GM19397 (cell line): ENCODE measurements at regions not wholly inside any gene's neighbourhood (a gene's known extent, or its start where the extent isn't known, plus 50 kb on each side); places are given as distances from the start of the nearest gene placed in this dataset.

Experiments used
- ATAC-seq: cut with Tn5 transposase; IDR thresholded peaks from one replicate; pipeline ENCODE4 v1.9.1; 2021; ENCODE audit warnings: mild to moderate bottlenecking, moderate library complexity; ENCODE audit not compliant: unreplicated experiment

DNA sequence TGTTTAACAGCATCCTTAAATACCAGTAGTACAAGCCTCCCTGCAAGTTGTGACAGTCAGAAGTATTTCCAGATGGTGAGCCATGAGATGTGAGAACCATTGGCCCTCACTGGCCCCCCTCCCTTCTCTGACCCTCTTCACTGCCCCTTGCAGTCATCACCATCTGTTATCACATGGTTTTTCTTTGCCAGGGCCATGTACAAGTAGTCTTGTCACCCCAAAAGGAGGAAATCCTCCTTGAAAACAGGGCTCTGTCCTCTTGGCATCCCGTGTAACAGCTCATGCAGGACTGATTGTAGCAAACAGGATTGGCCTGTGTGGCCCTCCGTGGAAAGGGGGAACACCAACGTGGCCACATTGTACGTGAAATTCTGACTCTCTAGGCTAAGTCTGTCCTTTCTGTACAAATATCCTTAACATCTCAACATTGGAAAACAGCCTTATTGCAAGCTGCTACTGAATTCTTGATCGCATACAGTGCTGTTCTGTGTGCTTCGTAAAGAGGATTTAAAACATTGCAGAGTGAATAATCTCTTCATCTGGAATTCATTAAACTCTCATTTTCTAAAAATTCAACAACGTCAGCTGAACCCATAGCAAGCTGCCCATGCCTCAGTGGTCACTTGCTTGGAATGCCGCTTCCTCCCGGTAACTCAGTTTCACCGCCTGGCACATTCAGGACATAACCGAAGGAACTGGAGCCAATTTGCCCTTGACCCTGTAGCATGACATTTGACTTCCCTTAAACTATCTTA is 171.7 kb downstream of the ATPSCKMT start:
- ATAC-seq: no peak

DNA sequence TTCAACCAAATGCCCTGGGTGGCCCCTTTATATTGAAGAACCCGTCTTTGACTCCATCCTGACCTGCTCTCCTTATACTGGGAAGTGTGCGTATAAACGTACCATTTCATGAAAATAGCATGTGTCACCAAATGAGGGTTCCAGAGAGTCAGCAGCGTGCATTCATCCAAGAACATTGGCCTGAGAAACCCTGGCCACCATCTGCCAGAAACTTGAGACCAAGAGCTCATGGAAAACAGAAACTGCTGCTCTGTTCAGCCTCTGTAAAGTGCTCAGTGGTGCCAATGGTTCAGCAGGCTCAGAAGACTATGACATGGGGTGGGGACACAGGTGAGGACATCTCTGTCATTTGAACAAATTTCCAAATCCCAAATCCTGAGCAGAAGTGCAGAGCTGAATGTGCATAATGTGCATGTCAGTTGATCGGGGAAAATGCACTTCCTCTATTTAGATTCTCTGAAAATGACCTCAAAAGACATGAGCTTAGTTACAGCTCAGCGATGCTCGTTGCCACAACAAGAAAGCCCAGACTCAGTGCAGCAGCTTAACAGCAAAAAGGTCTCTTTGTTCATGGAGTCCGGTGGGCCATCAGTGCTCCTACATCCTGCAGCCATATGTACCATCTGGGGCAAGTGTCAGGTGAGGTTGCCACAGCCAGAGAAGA is 176.1 kb downstream of the ATPSCKMT start:
- no peak for ATAC-seq

- no peak for ATAC-seq
These were observed 179.9 kb downstream of the ATPSCKMT start for GRCh38 chr5:10069637-10070313.

DNA sequence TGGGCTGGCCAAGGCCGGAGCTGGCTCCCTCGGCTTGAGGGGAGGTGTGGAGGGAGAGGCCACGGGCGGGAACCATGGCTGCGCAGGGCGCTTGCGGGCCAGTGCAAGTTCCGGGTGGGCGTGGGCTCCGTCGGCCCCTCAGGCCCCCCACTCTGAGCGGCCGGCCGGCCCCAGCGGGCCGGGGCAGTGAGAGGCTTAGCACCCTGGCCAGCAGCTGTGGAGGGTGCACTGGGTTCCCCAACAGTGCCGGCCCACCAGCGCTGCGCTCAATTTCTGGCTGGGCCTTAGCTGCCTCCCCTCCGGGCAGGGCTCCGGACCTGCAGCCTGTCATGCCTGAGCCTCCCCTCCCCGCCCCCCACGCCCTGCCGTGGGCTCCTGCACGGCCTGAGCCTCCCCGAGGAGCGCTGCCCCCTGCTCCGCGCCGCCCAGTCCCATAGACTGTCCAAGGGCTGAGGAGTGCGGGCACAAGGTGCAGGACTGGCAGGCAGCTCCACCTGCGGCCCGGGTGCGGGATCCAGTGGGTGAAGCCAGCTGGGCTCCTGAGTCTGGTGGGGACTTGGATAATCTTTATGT is 184.2 kb downstream of the ATPSCKMT start:
- no peak for ATAC-seq

DNA sequence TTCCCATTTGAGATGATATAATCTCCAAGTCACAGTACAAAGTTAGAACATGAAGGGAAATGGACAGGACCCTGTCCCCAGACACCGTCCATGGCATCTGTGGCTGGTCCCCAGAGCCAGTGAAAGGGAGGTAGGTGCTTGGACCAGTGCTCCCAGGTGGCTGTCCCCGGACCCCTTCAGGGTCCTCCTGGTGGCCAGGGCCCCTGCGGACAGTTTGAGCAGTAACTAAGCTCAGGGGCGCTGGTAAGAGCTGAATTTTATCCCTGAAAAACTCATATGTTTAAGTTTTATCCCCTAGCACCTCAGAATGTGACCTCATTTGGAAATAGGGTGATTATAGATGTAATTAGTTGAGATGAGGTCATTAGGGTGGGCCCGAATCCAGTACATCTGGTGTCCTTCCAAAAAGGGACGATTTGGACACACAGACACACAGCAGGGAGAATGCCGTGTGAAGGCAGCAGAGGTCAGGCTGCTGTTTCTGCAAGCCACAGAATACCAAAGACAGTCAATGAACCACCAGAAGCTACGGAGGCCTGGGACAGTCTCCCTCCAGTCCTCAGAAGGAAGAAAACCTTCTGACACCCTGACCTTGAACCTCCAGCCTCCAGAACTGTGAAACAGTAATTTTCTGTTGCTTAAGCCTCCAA is 185.0 kb downstream of the ATPSCKMT start:
- ATAC-seq: no peak

DNA sequence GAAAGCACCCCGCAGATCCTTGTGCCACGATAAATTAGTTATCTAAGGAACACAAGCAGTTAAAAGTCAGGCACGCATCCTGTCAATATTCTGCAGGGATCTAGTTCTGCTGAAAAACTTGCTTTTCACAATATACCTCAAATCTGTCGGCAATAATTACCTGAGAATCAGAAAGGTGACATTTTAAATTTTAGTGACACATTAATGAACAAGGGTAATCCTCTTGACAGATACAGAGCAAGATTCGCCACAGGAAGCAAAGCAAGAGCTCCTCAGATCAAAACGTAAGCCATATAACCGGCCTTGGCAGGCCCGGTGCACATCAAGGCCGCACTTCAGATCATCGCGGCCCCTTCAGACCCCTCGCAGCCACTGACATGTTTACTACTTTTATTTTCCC is 185.7 kb downstream of the ATPSCKMT start:
- no peak for ATAC-seq

GRCh38 chr5:10059980-10060379 is 189.7 kb downstream of the ATPSCKMT start:
- ATAC-seq: no peak

DNA sequence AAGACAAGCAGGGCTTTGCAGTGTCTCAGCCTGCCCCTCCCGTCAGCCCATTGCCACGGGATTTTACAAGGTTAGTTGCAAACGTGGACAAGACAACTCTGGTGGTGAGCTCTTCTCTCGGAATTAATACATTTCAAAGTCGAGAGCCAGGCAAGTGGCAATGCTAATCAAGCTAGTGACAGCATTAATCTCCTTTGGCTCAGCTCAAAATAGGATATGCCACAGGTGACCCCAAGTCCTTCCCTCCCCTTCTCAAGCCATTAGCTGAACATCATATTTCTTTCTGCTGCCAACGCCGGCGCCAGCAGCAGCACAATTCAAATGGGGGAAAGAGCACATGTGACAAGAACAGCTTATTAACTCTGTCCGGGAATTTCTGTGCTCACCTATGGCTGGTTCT is 190.1 kb downstream of the ATPSCKMT start:
- ATAC-seq: no peak

DNA sequence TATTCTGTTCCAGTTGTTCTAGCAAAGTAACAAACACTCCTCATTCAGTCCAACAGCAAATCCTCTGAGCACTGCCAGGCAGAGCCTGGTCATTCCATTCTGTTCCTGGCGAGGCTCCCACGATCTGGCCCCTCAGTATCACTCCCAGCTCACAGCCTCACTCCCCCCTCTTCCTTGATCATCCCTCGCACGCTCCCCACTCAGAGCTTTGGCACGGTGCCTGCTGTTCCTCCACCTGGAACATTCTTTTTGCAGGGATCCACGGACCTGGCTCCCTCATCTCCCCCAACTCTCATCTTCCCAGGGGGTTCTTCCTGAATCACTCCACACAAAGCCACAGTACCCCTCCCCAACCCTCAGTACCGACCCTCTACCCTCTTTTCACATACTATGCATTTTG is 192.3 kb downstream of the ATPSCKMT start:
- ATAC-seq: no peak

- ATAC-seq: no peak
These were observed 193.4 kb downstream of the ATPSCKMT start for GRCh38 chr5:10056228-10056760.

GRCh38 chr5:10049858-10050455 is 199.7 kb downstream of the ATPSCKMT start:
- ATAC-seq: no peak

DNA sequence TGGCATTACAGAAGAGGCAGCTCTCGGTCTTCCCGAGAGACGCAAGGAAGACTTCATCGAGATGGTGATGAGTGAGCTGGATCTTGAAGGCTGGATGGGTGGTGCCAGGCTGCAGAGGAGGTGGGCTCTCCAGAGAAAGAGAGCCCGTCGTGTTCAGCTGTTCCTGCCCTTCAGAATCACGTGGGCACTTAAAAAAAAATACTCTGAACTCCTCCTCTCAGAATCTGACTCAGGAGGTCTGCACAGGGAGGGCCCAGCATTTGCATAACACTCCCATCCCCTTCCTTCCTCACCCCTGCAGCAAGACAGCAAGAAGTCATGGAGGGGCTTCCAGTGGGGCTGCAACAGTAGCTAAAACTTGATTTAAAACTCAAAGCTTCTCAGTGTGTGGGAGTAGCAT is 203.0 kb downstream of the ATPSCKMT start:
- ATAC-seq: no peak

GRCh38 chr5:10045376-10045775 is 204.3 kb downstream of the ATPSCKMT start:
- no peak for ATAC-seq

GRCh38 chr5:10036136-10036815 is 213.4 kb downstream of the ATPSCKMT start:
- no peak for ATAC-seq

DNA sequence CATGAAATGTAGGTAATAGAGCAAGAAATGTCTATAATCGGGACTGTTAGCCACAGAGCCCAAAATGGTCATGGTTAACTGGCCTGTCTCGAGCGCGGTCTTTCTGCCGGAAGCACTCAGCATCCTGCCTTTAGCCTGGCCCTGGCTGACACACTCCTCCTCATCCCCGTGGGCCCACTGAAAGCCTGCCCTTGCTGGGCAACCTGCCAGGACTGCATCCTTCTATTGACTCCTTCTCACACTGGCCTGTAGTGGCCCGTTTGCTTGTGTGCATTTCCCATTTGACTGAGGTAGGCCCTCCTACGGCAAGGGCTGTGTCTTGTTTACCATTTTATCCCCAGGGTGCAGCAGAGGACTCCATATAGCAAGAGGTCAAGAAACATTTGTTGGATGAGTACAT is 215.7 kb downstream of the ATPSCKMT start:
- no peak for ATAC-seq

DNA sequence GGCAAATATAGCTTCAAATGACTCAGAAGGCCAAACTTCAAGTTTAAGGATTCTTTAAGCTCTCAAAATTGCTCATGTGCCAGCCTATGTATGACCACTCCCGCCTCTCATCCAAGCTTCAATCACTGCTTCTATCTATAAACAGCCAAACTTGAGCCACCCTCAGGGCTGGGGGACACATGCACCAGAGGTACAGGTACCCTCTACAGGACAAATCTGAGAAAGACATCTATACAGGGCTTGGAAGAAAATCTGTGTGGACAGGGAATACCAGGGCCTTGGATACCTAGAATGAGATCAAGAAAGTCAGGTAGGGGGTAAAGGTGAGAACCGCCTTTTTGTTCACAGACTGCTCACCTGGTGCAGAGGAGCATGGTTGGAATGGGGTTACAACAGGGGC is 217.9 kb downstream of the ATPSCKMT start:
- ATAC-seq: no peak

DNA sequence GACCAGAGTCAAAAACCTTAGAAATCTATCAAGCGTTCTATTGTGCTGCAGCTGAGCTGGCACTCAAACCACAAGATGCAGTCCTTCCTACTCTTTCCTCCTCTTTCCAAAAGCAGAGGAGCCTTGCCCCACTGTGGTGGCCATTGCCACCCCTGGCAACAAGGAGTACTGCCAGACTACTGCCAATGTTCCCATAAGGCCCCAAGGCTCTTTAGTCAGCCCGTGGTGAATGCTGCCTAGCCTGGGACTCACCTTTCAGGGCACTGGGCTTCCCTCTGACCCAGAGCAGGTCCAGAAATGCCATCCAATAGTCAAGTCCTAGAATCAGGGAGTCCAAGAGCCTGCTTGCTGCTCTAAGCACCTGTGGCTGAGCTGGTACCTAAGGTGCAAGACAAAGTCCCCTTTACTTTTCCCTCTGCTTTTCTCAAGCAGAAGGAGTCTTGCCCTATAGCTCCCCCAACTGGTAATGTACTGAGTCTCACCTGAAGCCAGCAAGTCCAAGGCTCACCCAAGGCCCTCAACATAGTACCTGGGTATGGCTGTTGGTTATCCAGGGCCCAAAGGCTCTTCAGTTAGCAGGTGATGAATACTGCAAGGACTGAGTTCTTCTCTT is 219.4 kb downstream of the ATPSCKMT start:
- ATAC-seq: no peak

DNA sequence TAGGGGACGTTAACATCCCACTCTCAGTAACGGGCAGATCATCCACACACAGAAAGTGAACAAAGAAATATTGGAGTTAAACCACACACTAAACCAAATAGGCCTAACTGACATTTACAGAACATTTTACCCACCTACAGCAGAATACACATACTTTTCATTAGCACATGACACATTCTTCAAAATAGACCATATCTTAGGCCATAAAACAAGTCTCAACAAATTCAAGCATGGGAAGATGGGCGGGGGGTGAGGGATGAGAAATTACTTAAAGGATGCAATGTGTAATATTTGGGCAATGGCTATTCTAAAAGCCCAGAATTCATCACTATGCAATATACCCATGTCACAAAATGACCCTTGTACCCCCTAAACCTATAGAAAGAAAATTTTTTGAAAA is 226.2 kb downstream of the ATPSCKMT start:
- no peak for ATAC-seq

GRCh38 chr5:10021248-10021647 is 228.4 kb downstream of the ATPSCKMT start:
- ATAC-seq: no peak

DNA sequence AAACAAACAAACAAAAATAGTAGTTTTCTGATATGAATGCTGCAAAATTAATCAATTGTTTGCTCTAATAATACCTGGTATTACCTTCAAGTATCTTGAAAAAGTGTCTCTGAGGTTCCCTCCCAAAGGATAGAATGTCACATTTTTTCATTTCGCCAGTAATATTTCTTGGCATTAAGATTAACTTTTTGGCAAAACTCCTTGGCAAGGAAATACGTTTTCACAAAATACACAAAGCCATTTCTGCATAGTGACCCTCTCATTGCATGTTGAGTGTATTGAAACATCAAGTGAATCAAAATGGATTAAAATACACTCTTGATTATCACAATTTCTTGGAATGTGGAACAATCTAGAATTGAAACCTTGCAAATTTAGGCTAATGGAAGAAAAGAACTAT is 230.5 kb downstream of the ATPSCKMT start:
- ATAC-seq: no peak
